GM18505 (cell line): ENCODE measurements at regions not wholly inside any gene's neighbourhood (a gene's known extent, or its start where the extent isn't known, plus 50 kb on each side); places are given as distances from the start of the nearest gene placed in this dataset.

ENCODE experiments used
- ATAC-seq: cut with Tn5 transposase; IDR thresholded peaks from one replicate; pipeline ENCODE4 v1.9.1; 2021; ENCODE audit not compliant: unreplicated experiment
- POLR2A ChIP-seq: IDR thresholded peaks from 4 replicates; pipeline ENCODE4 v1.6.1; 2011; ENCODE audit warnings: borderline replicate concordance; ENCODE audit not compliant: insufficient read depth, insufficient read length; ENCODE audit errors: extremely low read depth

- no peak for ATAC-seq
- no peak for TF ChIP-seq POLR2A
These were observed 1123.7 kb upstream of the PABPC4L start for GRCh38 chr4:135325264-135325663.

GRCh38 chr4:135319685-135320084 is 1118.1 kb upstream of the PABPC4L start:
- no peak for TF ChIP-seq POLR2A

GRCh38 chr4:135316266-135316779 is 1114.7 kb upstream of the PABPC4L start:
- TF ChIP-seq POLR2A: no peak
- no peak for ATAC-seq

More at GRCh38 chr4:135319685-135320084, 1118.1 kb upstream of the PABPC4L start:
- ATAC-seq: no peak

GRCh38 chr4:135290136-135290535 is 1088.5 kb upstream of the PABPC4L start:
- no peak for TF ChIP-seq POLR2A
- ATAC-seq: no peak

- TF ChIP-seq POLR2A: no peak
- ATAC-seq: no peak
These were observed 1082.3 kb upstream of the PABPC4L start for GRCh38 chr4:135283934-135284333.

GRCh38 chr4:135282676-135283075 is 1081.1 kb upstream of the PABPC4L start:
- TF ChIP-seq POLR2A: no peak
- ATAC-seq: no peak

GRCh38 chr4:135281230-135281629 is 1079.6 kb upstream of the PABPC4L start:
- TF ChIP-seq POLR2A: no peak
- no peak for ATAC-seq

GRCh38 chr4:135277980-135278315 is 1076.4 kb upstream of the PABPC4L start:
- no peak for ATAC-seq
- TF ChIP-seq POLR2A: no peak

- ATAC-seq: no peak
- no peak for TF ChIP-seq POLR2A
These were observed 1075.7 kb upstream of the PABPC4L start for GRCh38 chr4:135277068-135277979.

GRCh38 chr4:135274416-135274815 is 1072.8 kb upstream of the PABPC4L start:
- TF ChIP-seq POLR2A: no peak
- ATAC-seq: no peak

- TF ChIP-seq POLR2A: no peak
- no peak for ATAC-seq
These were observed 1067.7 kb upstream of the PABPC4L start for GRCh38 chr4:135269125-135269890.

- TF ChIP-seq POLR2A: no peak
- ATAC-seq: no peak
These were observed 1066.8 kb upstream of the PABPC4L start for GRCh38 chr4:135268369-135268768.

- TF ChIP-seq POLR2A: no peak
- ATAC-seq: no peak
These were observed 1065.7 kb upstream of the PABPC4L start for GRCh38 chr4:135267148-135267865.
